ENCODE measurements at regions not wholly inside any gene's neighbourhood (a gene's known extent, or its start where the extent isn't known, plus 50 kb on each side); places are given as distances from the start of the nearest gene placed in this dataset.
"Not testable (repeated sequence)": the region's sequence is repeated elsewhere in the genome, so short reads cannot be mapped to it uniquely, and the experiment has no call there.

- DNase-seq (ENCODE audit: low read depth, low spot score): no peak
Observed at GRCh38 chr10:53209944-53210611, 437.5 kb upstream of the MBL2 start.

- DNase-seq (ENCODE audit: low read depth, low spot score): no peak
Observed at GRCh38 chr10:53183733-53184132, 411.1 kb upstream of the MBL2 start.

- DNase-seq (ENCODE audit: low read depth, low spot score): no peak
Observed at GRCh38 chr10:53177468-53177867, 404.9 kb upstream of the MBL2 start.

GRCh38 chr10:53166325-53166724 lies 393.7 kb upstream of the MBL2 start:
- DNase-seq (ENCODE audit: low read depth, low spot score): no peak

- DNase-seq (ENCODE audit: low read depth, low spot score): no peak
Observed at GRCh38 chr10:53162856-53163255, 390.3 kb upstream of the MBL2 start.

- DNase-seq (ENCODE audit: low read depth, low spot score): no peak
Observed at GRCh38 chr10:53161231-53161630, 388.6 kb upstream of the MBL2 start.

GRCh38 chr10:53155674-53156073 lies 383.1 kb upstream of the MBL2 start:
- not testable (repeated sequence) for DNase-seq (ENCODE audit: low read depth, low spot score)

- DNase-seq (ENCODE audit: low read depth, low spot score): no peak
Observed at GRCh38 chr10:53153831-53154230, 381.2 kb upstream of the MBL2 start.

GRCh38 chr10:53140506-53140905 lies 367.9 kb upstream of the MBL2 start:
- no peak for DNase-seq (ENCODE audit: low read depth, low spot score)

GRCh38 chr10:53135897-53136253 lies 363.3 kb upstream of the MBL2 start:
- no peak for DNase-seq (ENCODE audit: low read depth, low spot score)

- no peak for DNase-seq (ENCODE audit: low read depth, low spot score)
Observed at GRCh38 chr10:53135213-53135896, 362.8 kb upstream of the MBL2 start.

- no peak for DNase-seq (ENCODE audit: low read depth, low spot score)
Observed at GRCh38 chr10:53134050-53134449, 361.5 kb upstream of the MBL2 start.

GRCh38 chr10:53130337-53130736 lies 357.8 kb upstream of the MBL2 start:
- no peak for DNase-seq (ENCODE audit: low read depth, low spot score)

GRCh38 chr10:53127686-53128085 lies 355.1 kb upstream of the MBL2 start:
- DNase-seq (ENCODE audit: low read depth, low spot score): no peak

- no peak for DNase-seq (ENCODE audit: low read depth, low spot score)
Observed at GRCh38 chr10:53123311-53123710, 350.7 kb upstream of the MBL2 start.

- no peak for DNase-seq (ENCODE audit: low read depth, low spot score)
Observed at GRCh38 chr10:53122281-53122680, 349.7 kb upstream of the MBL2 start.

GRCh38 chr10:53115660-53116059 lies 343.1 kb upstream of the MBL2 start:
- DNase-seq (ENCODE audit: low read depth, low spot score): no peak

- no peak for DNase-seq (ENCODE audit: low read depth, low spot score)
Observed at GRCh38 chr10:53111529-53111928, 338.9 kb upstream of the MBL2 start.

- no peak for DNase-seq (ENCODE audit: low read depth, low spot score)
Observed at GRCh38 chr10:53109320-53109719, 336.7 kb upstream of the MBL2 start.

GRCh38 chr10:53108317-53108934 lies 335.8 kb upstream of the MBL2 start:
- DNase-seq (ENCODE audit: low read depth, low spot score): no peak

- DNase-seq (ENCODE audit: low read depth, low spot score): no peak
Observed at GRCh38 chr10:53107711-53108110, 335.1 kb upstream of the MBL2 start.

- DNase-seq (ENCODE audit: low read depth, low spot score): no peak
Observed at GRCh38 chr10:53102424-53102823, 329.8 kb upstream of the MBL2 start.

GRCh38 chr10:53093878-53094277 lies 321.3 kb upstream of the MBL2 start:
- DNase-seq (ENCODE audit: low read depth, low spot score): no peak

All from brain pericyte (primary cell).